ENCODE measurements at regions not wholly inside any gene's neighbourhood (a gene's known extent, or its start where the extent isn't known, plus 50 kb on each side); places are given as distances from the start of the nearest gene placed in this dataset.

- DNase-seq (no peak), ATAC-seq (no peak)
- Histone ChIP-seq H3K27ac (no peak overlapping the region), H3K9me3 (no peaks in the 10 kb centered on the region), H3K36me3 (replicated peaks in 1 of 2; ENCODE audit: insufficient read depth in 1 of 2, low read depth in 2 of 2) (no peaks in the 10 kb centered on the region), H3K27me3 (no peaks in the 10 kb centered on the region), H3K4me1 (no peaks in the 10 kb centered on the region), H3K4me3 (no peak overlapping the region)
- WGBS, 2 donors: 66 to 84% methylated on average over 3 of the region's 3 CpGs
- intact Hi-C loops (cut with DNase I): no loop called here
- TF ChIP-seq CTCF (IDR thresholded peaks at IDR 0.05): no peak
These were observed 372.1 kb upstream of the CCDC196 start for GRCh38 chr14:66114071-66114470.

DNA sequence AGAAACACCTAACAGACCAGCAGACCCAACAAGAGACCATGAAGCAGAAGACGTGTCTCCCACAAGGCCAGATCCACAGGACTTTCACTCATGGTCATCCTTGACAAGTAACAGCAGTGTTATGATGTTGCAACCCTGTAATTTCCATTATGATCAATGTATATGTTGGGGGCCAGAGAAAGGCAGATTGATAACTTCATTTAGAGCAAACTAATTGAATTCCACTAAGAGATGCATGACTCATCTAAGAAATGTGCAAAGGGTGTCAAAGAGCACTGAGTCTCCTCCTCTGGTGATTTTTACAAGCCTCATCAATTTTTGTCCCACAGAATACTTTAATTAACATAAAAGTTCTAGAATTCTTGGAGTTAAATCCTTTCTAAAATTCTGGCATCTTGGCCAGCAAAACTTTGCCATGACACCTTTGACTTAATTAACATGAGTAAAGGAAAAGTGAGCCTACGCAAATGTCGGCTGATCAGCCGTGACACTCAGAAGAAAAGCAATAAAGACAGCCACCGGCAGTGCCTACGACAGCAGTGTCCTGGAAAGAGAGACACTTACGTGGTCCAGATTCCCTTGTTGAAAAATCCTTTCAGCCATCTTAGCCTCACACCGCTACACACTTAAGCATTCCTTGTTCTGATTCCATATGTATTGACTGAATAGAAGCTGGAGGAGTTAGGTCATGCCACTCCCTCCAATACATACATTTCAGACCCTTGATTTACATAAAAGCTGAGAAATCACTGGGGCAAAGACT is 370.2 kb upstream of the CCDC196 start:
- Histone ChIP-seq H3K36me3 (replicated peaks in 1 of 2; ENCODE audit: insufficient read depth in 1 of 2, low read depth in 2 of 2) (no peaks in the 10 kb centered on the region), H3K27me3 (no peaks in the 10 kb centered on the region), H3K4me1 (no peaks in the 10 kb centered on the region), H3K9me3 (no peaks in the 10 kb centered on the region), H3K27ac (no peak overlapping the region), H3K4me3 (no peak overlapping the region)
- TF ChIP-seq POLR2A (IDR thresholded peaks at IDR 0.05) (no peak), CTCF (IDR thresholded peaks at IDR 0.05) (no peak)
- 88 to 92% methylated on average over 8 of the region's 8 CpGs for WGBS, 2 donors
- DNase-seq: no peak
- intact Hi-C loops (cut with DNase I): no loop called here
- no peak for ATAC-seq

GRCh38 chr14:66116732-66117131 is 369.4 kb upstream of the CCDC196 start:
- DNase-seq (no peak), ATAC-seq (no peak)
- no peaks in the 10 kb centered on the region for H3K4me1 ChIP-seq
- 79 to 85% methylated on average over 4 of the region's 4 CpGs for WGBS, 2 donors
- no peak overlapping the region for H3K4me3 ChIP-seq
- no peaks in the 10 kb centered on the region for H3K36me3 ChIP-seq (replicated peaks in 1 of 2; ENCODE audit: insufficient read depth in 1 of 2, low read depth in 2 of 2)
- intact Hi-C loops (cut with DNase I): no loop called here
- no peak overlapping the region for H3K27ac ChIP-seq
- TF ChIP-seq POLR2A (IDR thresholded peaks at IDR 0.05) (no peak), CTCF (IDR thresholded peaks at IDR 0.05) (no peak)
- H3K27me3 ChIP-seq: no peaks in the 10 kb centered on the region
- no peaks in the 10 kb centered on the region for H3K9me3 ChIP-seq

- Histone ChIP-seq H3K4me3 (no peak overlapping the region), H3K4me1 (no peaks in the 10 kb centered on the region), H3K36me3 (replicated peaks in 1 of 2; ENCODE audit: insufficient read depth in 1 of 2, low read depth in 2 of 2) (no peaks in the 10 kb centered on the region), H3K27me3 (no peaks in the 10 kb centered on the region), H3K9me3 (no peaks in the 10 kb centered on the region), H3K27ac (no peak overlapping the region)
- intact Hi-C loops (cut with DNase I): no loop called here
- DNase-seq (no peak), ATAC-seq (no peak)
- 58 to 59% methylated on average over 3 of the region's 3 CpGs for WGBS, 2 donors
- TF ChIP-seq POLR2A (IDR thresholded peaks at IDR 0.05) (no peak), CTCF (IDR thresholded peaks at IDR 0.05) (no peak)
These were observed 368.6 kb upstream of the CCDC196 start for GRCh38 chr14:66117600-66117999.

DNA sequence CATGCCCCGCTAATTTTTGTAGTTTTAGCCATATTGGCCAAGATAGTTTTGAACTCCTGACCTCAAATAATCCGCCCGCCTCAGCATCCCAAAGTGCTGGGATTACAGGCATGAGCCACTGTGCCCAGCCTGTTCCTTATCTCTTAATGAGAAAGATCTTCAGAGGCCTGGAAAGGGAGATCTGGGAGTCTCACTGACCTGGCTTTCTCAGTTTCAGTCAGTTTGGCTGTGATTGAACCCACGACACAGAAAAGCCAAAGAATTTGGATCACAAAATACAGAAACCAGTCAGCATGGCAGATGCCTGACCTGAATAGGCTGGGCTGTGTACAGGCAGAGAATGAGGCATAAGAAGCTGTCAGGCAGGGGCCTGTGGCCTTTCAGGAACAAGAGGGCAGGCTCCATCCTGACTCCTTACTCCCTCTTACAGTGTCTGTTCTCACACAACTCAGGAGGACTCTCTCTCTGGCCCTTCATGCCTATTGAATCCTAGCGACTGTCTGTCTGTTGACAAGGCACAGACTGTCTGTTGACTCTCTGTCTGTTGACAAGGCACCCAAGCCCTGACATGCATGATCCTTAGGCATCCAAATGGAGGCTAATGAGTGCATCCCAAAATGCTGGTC is 366.5 kb upstream of the CCDC196 start:
- Histone ChIP-seq H3K27me3 (no peaks in the 10 kb centered on the region), H3K4me3 (no peak overlapping the region), H3K27ac (no peak overlapping the region), H3K9me3 (no peaks in the 10 kb centered on the region), H3K36me3 (replicated peaks in 1 of 2; ENCODE audit: insufficient read depth in 1 of 2, low read depth in 2 of 2) (no peaks in the 10 kb centered on the region), H3K4me1 (no peaks in the 10 kb centered on the region)
- TF ChIP-seq CTCF (IDR thresholded peaks at IDR 0.05): no peak
- TF ChIP-seq POLR2A (IDR thresholded peaks at IDR 0.05): no peak
- ATAC-seq (no peak), DNase-seq (no peak)
- intact Hi-C loops (cut with DNase I): no loop called here
- 86 to 95% methylated on average over 4 to 5 of the region's 5 CpGs for WGBS, 2 donors

Data from body of pancreas (tissue), 4 donors.